ENCODE measurements at regions not wholly inside any gene's neighbourhood (a gene's known extent, or its start where the extent isn't known, plus 50 kb on each side); places are given as distances from the start of the nearest gene placed in this dataset.
"Not testable (repeated sequence)": the region's sequence is repeated elsewhere in the genome, so short reads cannot be mapped to it uniquely, and the experiment has no call there.

GRCh38 chr7:17095931-17096330, 202.5 kb upstream of the AHR start:
- no peak for DNase-seq

GRCh38 chr7:17097668-17098297, 200.7 kb upstream of the AHR start:
- no peak for DNase-seq

GRCh38 chr7:17098515-17098914, 199.9 kb upstream of the AHR start:
- DNase-seq: no peak

GRCh38 chr7:17099083-17099973, 199.1 kb upstream of the AHR start:
- DNase-seq: no peak

- not testable (repeated sequence) for DNase-seq
Observed at GRCh38 chr7:17099974-17100509, 198.4 kb upstream of the AHR start.

GRCh38 chr7:17101207-17101696, 197.2 kb upstream of the AHR start:
- no peak for DNase-seq

- no peak for DNase-seq
Observed at GRCh38 chr7:17103170-17103569, 195.3 kb upstream of the AHR start.

GRCh38 chr7:17103984-17104383, 194.5 kb upstream of the AHR start:
- no peak for DNase-seq

GRCh38 chr7:17104419-17104818, 194.0 kb upstream of the AHR start:
- no peak for DNase-seq

- no peak for DNase-seq
Observed at GRCh38 chr7:17105701-17106100, 192.8 kb upstream of the AHR start.

- no peak for DNase-seq
Observed at GRCh38 chr7:17108049-17108584, 190.3 kb upstream of the AHR start.

- DNase-seq: no peak
Observed at GRCh38 chr7:17109020-17109419, 189.4 kb upstream of the AHR start.

- not testable (repeated sequence) for DNase-seq
Observed at GRCh38 chr7:17113770-17114169, 184.7 kb upstream of the AHR start.

- no peak for DNase-seq
Observed at GRCh38 chr7:17118412-17118811, 180.0 kb upstream of the AHR start.

GRCh38 chr7:17120756-17121155, 177.7 kb upstream of the AHR start:
- no peak for DNase-seq

- no peak for DNase-seq
Observed at GRCh38 chr7:17121671-17122070, 176.8 kb upstream of the AHR start.

- no peak for DNase-seq
Observed at GRCh38 chr7:17123020-17123419, 175.4 kb upstream of the AHR start.

GRCh38 chr7:17126413-17127268, 171.8 kb upstream of the AHR start:
- no peak for DNase-seq

GRCh38 chr7:17129218-17129617, 169.2 kb upstream of the AHR start:
- no peak for DNase-seq

GRCh38 chr7:17130281-17131059, 168.0 kb upstream of the AHR start:
- no peak for DNase-seq

GRCh38 chr7:17131060-17131345, 167.4 kb upstream of the AHR start:
- no peak for DNase-seq

- no peak for DNase-seq
Observed at GRCh38 chr7:17131983-17132655, 166.3 kb upstream of the AHR start.

Measured in NCI-H1436 (cell line).